ENCODE measurements at regions not wholly inside any gene's neighbourhood (a gene's known extent, or its start where the extent isn't known, plus 50 kb on each side); places are given as distances from the start of the nearest gene placed in this dataset.

DNA sequence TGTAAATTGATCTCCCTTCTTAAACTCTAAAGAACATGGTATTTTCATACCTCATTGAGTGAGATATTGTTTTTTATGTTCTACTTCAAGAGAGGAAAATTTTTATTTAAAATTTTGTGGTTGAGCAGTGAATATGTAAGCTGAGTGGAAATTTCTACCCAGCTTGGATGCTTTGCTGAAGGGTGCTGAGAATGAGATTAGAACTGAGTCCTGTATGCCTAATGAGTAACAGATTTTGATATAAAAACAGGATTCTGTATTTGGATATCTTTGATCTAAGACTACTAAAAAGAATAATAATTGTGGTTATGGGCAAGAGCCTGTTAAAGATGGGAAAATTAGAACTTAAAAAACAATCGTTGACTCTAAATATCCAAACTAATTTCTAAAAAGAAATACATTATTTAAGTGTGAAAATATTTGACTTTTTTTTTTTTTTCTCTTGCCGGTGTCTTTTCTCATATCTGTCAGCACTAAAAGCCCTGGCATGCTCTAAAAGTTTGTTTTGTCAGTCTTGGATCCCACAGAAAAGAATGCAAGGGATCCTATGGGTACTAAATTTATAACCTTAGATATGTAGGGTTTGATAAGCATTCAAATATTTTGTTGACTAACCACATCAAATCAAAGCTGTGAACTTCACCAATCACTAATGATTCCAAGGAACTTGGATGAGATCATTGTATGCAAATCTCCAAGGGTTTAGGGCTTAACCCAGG lies 652.3 kb downstream of the PTPRC start:
- TF ChIP-seq, protein P1, sequence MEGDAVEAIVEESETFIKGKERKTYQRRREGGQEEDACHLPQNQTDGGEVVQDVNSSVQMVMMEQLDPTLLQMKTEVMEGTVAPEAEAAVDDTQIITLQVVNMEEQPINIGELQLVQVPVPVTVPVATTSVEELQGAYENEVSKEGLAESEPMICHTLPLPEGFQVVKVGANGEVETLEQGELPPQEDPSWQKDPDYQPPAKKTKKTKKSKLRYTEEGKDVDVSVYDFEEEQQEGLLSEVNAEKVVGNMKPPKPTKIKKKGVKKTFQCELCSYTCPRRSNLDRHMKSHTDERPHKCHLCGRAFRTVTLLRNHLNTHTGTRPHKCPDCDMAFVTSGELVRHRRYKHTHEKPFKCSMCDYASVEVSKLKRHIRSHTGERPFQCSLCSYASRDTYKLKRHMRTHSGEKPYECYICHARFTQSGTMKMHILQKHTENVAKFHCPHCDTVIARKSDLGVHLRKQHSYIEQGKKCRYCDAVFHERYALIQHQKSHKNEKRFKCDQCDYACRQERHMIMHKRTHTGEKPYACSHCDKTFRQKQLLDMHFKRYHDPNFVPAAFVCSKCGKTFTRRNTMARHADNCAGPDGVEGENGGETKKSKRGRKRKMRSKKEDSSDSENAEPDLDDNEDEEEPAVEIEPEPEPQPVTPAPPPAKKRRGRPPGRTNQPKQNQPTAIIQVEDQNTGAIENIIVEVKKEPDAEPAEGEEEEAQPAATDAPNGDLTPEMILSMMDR (IDR thresholded peaks at IDR 0.05): no peak
- TF ChIP-seq POLR2A (IDR thresholded peaks at IDR 0.05): no peak

Data from suprapubic skin (tissue), 3 donors.